ENCODE measurements at regions not wholly inside any gene's neighbourhood (a gene's known extent, or its start where the extent isn't known, plus 50 kb on each side); places are given as distances from the start of the nearest gene placed in this dataset.

GRCh38 chr16:64295466-64295865, 826.4 kb downstream of the CDH11 start:
- Histone ChIP-seq H3K4me1 (no peaks in the 10 kb centered on the region), H3K36me3 (no peaks in the 10 kb centered on the region), H3K27me3 (no peaks in the 10 kb centered on the region), H3K4me3 (no peak overlapping the region), H3K9me3 (no peaks in the 10 kb centered on the region), H3K27ac (no peak overlapping the region)
- WGBS, 2 donors: 96 to 97% methylated on average over 2 of the region's 2 CpGs
- DNase-seq: no peak
- TF ChIP-seq EP300 (IDR thresholded peaks at IDR 0.05) (no peak), POLR2AphosphoS5 (IDR thresholded peaks at IDR 0.05) (no peak), POLR2A (IDR thresholded peaks at IDR 0.05) (no peak), CTCF (IDR thresholded peaks at IDR 0.05) (no peak)
- intact Hi-C loops (cut with DNase I): no loop called here

GRCh38 chr16:64292953-64293352, 828.9 kb downstream of the CDH11 start:
- no peak for DNase-seq
- Histone ChIP-seq H3K27ac (no peak overlapping the region), H3K4me3 (no peak overlapping the region), H3K36me3 (no peaks in the 10 kb centered on the region), H3K27me3 (no peaks in the 10 kb centered on the region), H3K4me1 (no peaks in the 10 kb centered on the region), H3K9me3 (no peaks in the 10 kb centered on the region)
- intact Hi-C loops (cut with DNase I): no loop called here
- 83 to 91% methylated on average over 4 of the region's 4 CpGs for WGBS, 2 donors
- TF ChIP-seq POLR2AphosphoS5 (IDR thresholded peaks at IDR 0.05) (no peak), POLR2A (IDR thresholded peaks at IDR 0.05) (no peak), EP300 (IDR thresholded peaks at IDR 0.05) (no peak)

GRCh38 chr16:64292161-64292560, 829.7 kb downstream of the CDH11 start:
- no peak for DNase-seq
- 63 to 64% methylated on average over 1 of the region's 1 CpG for WGBS, 2 donors
- H3K27me3 ChIP-seq: no peaks in the 10 kb centered on the region
- no peaks in the 10 kb centered on the region for H3K4me1 ChIP-seq
- TF ChIP-seq CTCF (IDR thresholded peaks at IDR 0.05): no peak
- no peak for TF ChIP-seq EP300 (IDR thresholded peaks at IDR 0.05)
- no peak for TF ChIP-seq POLR2AphosphoS5 (IDR thresholded peaks at IDR 0.05)
- no peak for TF ChIP-seq POLR2A (IDR thresholded peaks at IDR 0.05)
- intact Hi-C loops (cut with DNase I): no loop called here
- no peak overlapping the region for H3K4me3 ChIP-seq
- no peaks in the 10 kb centered on the region for H3K36me3 ChIP-seq
- H3K9me3 ChIP-seq: no peaks in the 10 kb centered on the region
- H3K27ac ChIP-seq: no peak overlapping the region

GRCh38 chr16:64290461-64290860, 831.4 kb downstream of the CDH11 start:
- Histone ChIP-seq H3K27me3 (no peaks in the 10 kb centered on the region), H3K9me3 (no peaks in the 10 kb centered on the region), H3K27ac (no peak overlapping the region), H3K4me1 (no peaks in the 10 kb centered on the region), H3K36me3 (no peaks in the 10 kb centered on the region), H3K4me3 (no peak overlapping the region)
- WGBS, 2 donors: 47 to 79% methylated on average over 4 of the region's 4 CpGs
- TF ChIP-seq CTCF (IDR thresholded peaks at IDR 0.05) (no peak), POLR2A (IDR thresholded peaks at IDR 0.05) (no peak)
- DNase-seq: no peak
- intact Hi-C loops (cut with DNase I): no loop called here

DNA sequence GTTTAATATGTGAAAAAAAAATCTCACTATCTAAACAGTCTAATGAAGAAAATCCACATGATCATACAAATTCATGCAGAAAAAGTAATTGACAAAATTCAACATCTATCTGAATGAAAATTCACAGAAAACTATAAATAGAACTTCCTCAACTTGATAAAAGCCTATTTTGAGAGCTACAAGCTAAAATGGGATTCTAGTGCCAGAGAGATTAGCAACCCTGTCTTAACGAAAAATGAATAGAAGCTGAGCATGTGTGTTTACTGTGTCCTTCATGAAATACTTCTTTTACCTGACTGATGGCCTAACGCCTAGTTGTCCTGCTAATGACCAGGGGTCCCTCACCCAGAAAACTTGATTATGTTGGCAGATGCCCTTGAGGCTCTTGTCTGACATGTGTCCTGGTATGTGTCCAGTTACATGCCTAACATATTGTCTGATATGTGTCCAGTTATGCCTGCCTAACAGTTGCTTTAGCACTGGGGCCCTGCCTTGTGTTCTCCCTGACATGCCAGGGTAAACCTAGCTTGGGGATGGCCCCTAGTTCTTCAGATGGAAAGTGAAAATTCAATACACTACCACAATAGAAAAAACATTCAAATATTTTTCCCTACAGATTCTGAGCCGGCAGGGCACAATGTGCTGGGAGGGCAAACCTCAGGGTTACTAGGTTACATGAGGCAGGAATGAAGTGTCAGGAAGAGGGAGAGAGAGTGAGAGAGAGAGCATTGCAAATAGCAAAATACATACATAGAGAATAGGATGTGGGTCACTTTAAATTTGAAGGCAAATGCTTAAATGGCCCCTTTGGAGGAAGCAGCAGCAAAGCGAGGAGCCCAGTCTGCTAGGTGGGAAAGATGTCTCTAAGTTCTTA, 834.0 kb downstream of the CDH11 start:
- Histone ChIP-seq H3K36me3 (no peaks in the 10 kb centered on the region), H3K4me3 (no peak overlapping the region), H3K9me3 (no peaks in the 10 kb centered on the region), H3K27me3 (no peaks in the 10 kb centered on the region), H3K4me1 (no peaks in the 10 kb centered on the region), H3K27ac (no peak overlapping the region)
- no peak for DNase-seq
- intact Hi-C loops (cut with DNase I): no loop called here
- WGBS, 2 donors: 82% methylated on average over 4 of the region's 4 CpGs
- no peak for TF ChIP-seq CTCF (IDR thresholded peaks at IDR 0.05)
- TF ChIP-seq POLR2AphosphoS5 (IDR thresholded peaks at IDR 0.05): no peak
- TF ChIP-seq POLR2A (IDR thresholded peaks at IDR 0.05): no peak
